RPMI7951 (cell line): ENCODE measurements at regions not wholly inside any gene's neighbourhood (a gene's known extent, or its start where the extent isn't known, plus 50 kb on each side); places are given as distances from the start of the nearest gene placed in this dataset.
"Not testable (repeated sequence)": the region's sequence is repeated elsewhere in the genome, so short reads cannot be mapped to it uniquely, and the experiment has no call there.

Source experiments
- DNase-seq: peaks from one replicate; pipeline ENCODE4 v3.0.0-alpha.2; 2012; ENCODE audit warnings: low read depth

GRCh38 chr11:57871231-57871630, 109.6 kb downstream of the CTNND1 start:
- no peak for DNase-seq

- DNase-seq: no peak
Measured at GRCh38 chr11:57873196-57873911, 111.8 kb downstream of the CTNND1 start.

GRCh38 chr11:57874981-57875380, 113.4 kb downstream of the CTNND1 start:
- DNase-seq: peak; percentile 22

- no peak for DNase-seq
Measured at GRCh38 chr11:57881647-57882046, 120.0 kb downstream of the CTNND1 start.

GRCh38 chr11:57883630-57884029, 122.0 kb downstream of the CTNND1 start:
- no peak for DNase-seq

GRCh38 chr11:57885298-57886050, 123.9 kb downstream of the CTNND1 start:
- peak; percentile 25 for DNase-seq

GRCh38 chr11:57888386-57888785, 126.8 kb downstream of the CTNND1 start:
- no peak for DNase-seq

GRCh38 chr11:57890521-57890920, 128.9 kb downstream of the CTNND1 start:
- DNase-seq: no peak

- DNase-seq: not testable (repeated sequence)
Measured at GRCh38 chr11:57893200-57893599, 130.5 kb upstream of the OR9Q1 start.

- DNase-seq: no peak
Measured at GRCh38 chr11:57896361-57897145, 127.1 kb upstream of the OR9Q1 start.

GRCh38 chr11:57899378-57899777, 124.3 kb upstream of the OR9Q1 start:
- no peak for DNase-seq

- DNase-seq: no peak
Measured at GRCh38 chr11:57900320-57900719, 123.4 kb upstream of the OR9Q1 start.

GRCh38 chr11:57901278-57901677, 122.4 kb upstream of the OR9Q1 start:
- DNase-seq: no peak

- no peak for DNase-seq
Measured at GRCh38 chr11:57901756-57902155, 121.9 kb upstream of the OR9Q1 start.

- DNase-seq: no peak
Measured at GRCh38 chr11:57903011-57903410, 120.7 kb upstream of the OR9Q1 start.

GRCh38 chr11:57903441-57904123, 120.1 kb upstream of the OR9Q1 start:
- DNase-seq: peak; percentile 86

- peak; percentile 44 for DNase-seq
Measured at GRCh38 chr11:57904376-57904775, 119.3 kb upstream of the OR9Q1 start.

- DNase-seq: peak; percentile 13
Measured at GRCh38 chr11:57905439-57905838, 118.2 kb upstream of the OR9Q1 start.

- DNase-seq: not testable (repeated sequence)
Measured at GRCh38 chr11:57908399-57908798, 115.3 kb upstream of the OR9Q1 start.

GRCh38 chr11:57911522-57911921, 112.2 kb upstream of the OR9Q1 start:
- DNase-seq: not testable (repeated sequence)

- peak; percentile 5 for DNase-seq
Measured at GRCh38 chr11:57913715-57914704, 109.7 kb upstream of the OR9Q1 start.
